Fibroblast of lung (primary cell): ENCODE measurements at regions not wholly inside any gene's neighbourhood (a gene's known extent, or its start where the extent isn't known, plus 50 kb on each side); places are given as distances from the start of the nearest gene placed in this dataset.

Experiments used
- EZH2 ChIP-seq: IDR thresholded peaks from 2 replicates; pipeline ENCODE4 v1.5.1; 2012; ENCODE audit warnings: low read length, control low read depth, mild to moderate bottlenecking; ENCODE audit errors: missing control alignments
- TF ChIP-seq, protein P1 (sequence below), 2 donors: IDR thresholded peaks in 1 of 2; conservative IDR thresholded peaks in 1 of 2; 1 replicate in 1 of 2; 2 replicates in 1 of 2; pipeline ENCODE4 v1.5.1; 2011 to 2012; ENCODE audit warnings: low read length in 2 of 2, control low read depth in 1 of 2, inconsistent platforms in 1 of 2, low read depth in 1 of 2, mild to moderate bottlenecking in 1 of 2

GRCh38 chr14:49139593-49139992 is 446.6 kb downstream of the RPS29 start:
- TF ChIP-seq, protein P1, sequence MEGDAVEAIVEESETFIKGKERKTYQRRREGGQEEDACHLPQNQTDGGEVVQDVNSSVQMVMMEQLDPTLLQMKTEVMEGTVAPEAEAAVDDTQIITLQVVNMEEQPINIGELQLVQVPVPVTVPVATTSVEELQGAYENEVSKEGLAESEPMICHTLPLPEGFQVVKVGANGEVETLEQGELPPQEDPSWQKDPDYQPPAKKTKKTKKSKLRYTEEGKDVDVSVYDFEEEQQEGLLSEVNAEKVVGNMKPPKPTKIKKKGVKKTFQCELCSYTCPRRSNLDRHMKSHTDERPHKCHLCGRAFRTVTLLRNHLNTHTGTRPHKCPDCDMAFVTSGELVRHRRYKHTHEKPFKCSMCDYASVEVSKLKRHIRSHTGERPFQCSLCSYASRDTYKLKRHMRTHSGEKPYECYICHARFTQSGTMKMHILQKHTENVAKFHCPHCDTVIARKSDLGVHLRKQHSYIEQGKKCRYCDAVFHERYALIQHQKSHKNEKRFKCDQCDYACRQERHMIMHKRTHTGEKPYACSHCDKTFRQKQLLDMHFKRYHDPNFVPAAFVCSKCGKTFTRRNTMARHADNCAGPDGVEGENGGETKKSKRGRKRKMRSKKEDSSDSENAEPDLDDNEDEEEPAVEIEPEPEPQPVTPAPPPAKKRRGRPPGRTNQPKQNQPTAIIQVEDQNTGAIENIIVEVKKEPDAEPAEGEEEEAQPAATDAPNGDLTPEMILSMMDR (conservative IDR thresholded peaks at IDR 0.05 in 1 of 2, IDR thresholded peaks at IDR 0.05 in 1 of 2; ENCODE audit: low read depth in 1 of 2, low read length in 2 of 2) = no peak
- no peak for TF ChIP-seq EZH2
